H1 (cell line): ENCODE measurements at regions not wholly inside any gene's neighbourhood (a gene's known extent, or its start where the extent isn't known, plus 50 kb on each side); places are given as distances from the start of the nearest gene placed in this dataset.

Experiments
- CTCF ChIA-PET: fragments of 300-600 bp; sonication (Branson Sonifier 250); formaldehyde crosslinking; loops from one replicate; lab custom pipeline; 2021; ENCODE audit not compliant: partially characterized antibody; lab: Charles Lee
- POLR2A ChIA-PET: fragments of 300-600 bp; sonication (Branson Sonifier 250); formaldehyde crosslinking; loops from one replicate; lab custom pipeline; 2021; ENCODE audit warnings: inconsistent platforms; ENCODE audit not compliant: partially characterized antibody; lab: Charles Lee
- DNase-seq, 2 experiments: peaks; one replicate each; pipeline versions ENCODE4 v3.0.0 to v3.0.0-alpha.2; 2010 to 2022; ENCODE audit warnings: low spot score in 2 of 2, low read depth in 1 of 2, mixed read lengths in 1 of 2
- FAIRE-seq: peaks from 2 replicates; lab custom pipeline; 2011; peaks lifted over from hg19 to GRCh38; lab: Jason Lieb, UNC
- H2AFZ ChIP-seq: 2 replicates; pipeline ENCODE4 v1.8.1; 2012; ENCODE audit warnings: low read length, inconsistent platforms
- H2AK5ac ChIP-seq: 2 replicates; pipeline ENCODE4 v1.6.1; 2013; ENCODE audit warnings: low read depth, low read length
- H2BK120ac ChIP-seq: replicated peaks from 2 replicates; pipeline ENCODE3; 2013; ENCODE audit warnings: low read depth, low read length, inconsistent platforms
- H2BK12ac ChIP-seq: 2 replicates; pipeline ENCODE4 v1.6.1; 2013; ENCODE audit warnings: low read depth, low read length
- H2BK15ac ChIP-seq: 2 replicates; pipeline ENCODE4 v1.6.1; 2013; ENCODE audit warnings: low read length
- H2BK20ac ChIP-seq: 2 replicates; pipeline ENCODE4 v1.6.1; 2013; ENCODE audit warnings: low read length
- H2BK5ac ChIP-seq: 2 replicates; pipeline ENCODE4 v1.6.1; 2013; ENCODE audit warnings: low read depth, low read length
- H3K14ac ChIP-seq: 2 replicates; pipeline ENCODE4 v1.6.1; 2013; ENCODE audit warnings: inconsistent platforms; ENCODE audit not compliant: insufficient read length
- H3K18ac ChIP-seq: 2 replicates; pipeline ENCODE4 v1.6.1; 2013; ENCODE audit warnings: low read length; ENCODE audit errors: extremely low read depth
- H3K23ac ChIP-seq: 2 replicates; pipeline ENCODE4 v1.6.1; 2013; ENCODE audit warnings: inconsistent platforms; ENCODE audit not compliant: insufficient read length
- H3K23me2 ChIP-seq: 2 replicates; pipeline ENCODE4 v1.6.1; 2013; ENCODE audit warnings: low read depth, low read length
- H3K27ac ChIP-seq: 2 replicates; pipeline ENCODE4 v1.6.1; 2011; ENCODE audit warnings: low read depth, low read length, inconsistent platforms
- H3K27me3 ChIP-seq, 4 experiments: replicated peaks in 1 of 4; 1 replicate in 1 of 4; 2 replicates in 3 of 4; pipeline versions ENCODE4 v1.6.1 to v1.8.1; 2011 to 2013; ENCODE audit warnings: low read length in 3 of 4, mild to moderate bottlenecking in 3 of 4, inconsistent platforms in 2 of 4, mixed read lengths in 2 of 4, moderate library complexity in 1 of 4; ENCODE audit not compliant: control insufficient read depth in 3 of 4, insufficient read depth in 3 of 4; ENCODE audit errors: extremely low read depth in 1 of 4
- H3K36me3 ChIP-seq, 4 experiments: 2 replicates each; pipeline versions ENCODE4 v1.6.1 to v1.8.1; 2011 to 2013; ENCODE audit warnings: mild to moderate bottlenecking in 4 of 4, low read length in 3 of 4, moderate library complexity in 2 of 4, control low read depth in 1 of 4, inconsistent platforms in 1 of 4; ENCODE audit not compliant: insufficient read depth in 4 of 4, control insufficient read depth in 2 of 4
- H3K4ac ChIP-seq: replicated peaks from 2 replicates; pipeline ENCODE3; 2013; ENCODE audit warnings: low read length, low read depth, mixed read lengths, inconsistent platforms; ENCODE audit not compliant: insufficient read length
- H3K4me1 ChIP-seq, 4 experiments: replicated peaks in 1 of 4; 1 replicate in 1 of 4; 2 replicates in 3 of 4; pipeline versions ENCODE4 v1.6.1 to v1.8.1; 2011 to 2013; ENCODE audit warnings: low read length in 3 of 4, inconsistent platforms in 2 of 4, mixed read lengths in 1 of 4; ENCODE audit not compliant: insufficient read depth in 4 of 4, control insufficient read depth in 3 of 4
- H3K4me2 ChIP-seq, 2 experiments: 2 replicates each; pipeline versions ENCODE4 v1.6.1 to v1.8.1; 2011 to 2013; ENCODE audit warnings: low read depth in 2 of 2, low read length in 2 of 2, control low read depth in 1 of 2, inconsistent platforms in 1 of 2, mild to moderate bottlenecking in 1 of 2; ENCODE audit not compliant: insufficient read depth in 1 of 2
- H3K4me3 ChIP-seq, 4 experiments: fragments of 200-600, 300-600 bp in 1 of 4; sonication (generic), shearing (Covaris generic), sonication (Bioruptor Twin) in 1 of 4; 2 replicates each; pipeline versions ENCODE4 v1.5.1 to v1.8.1; 2011 to 2016; ENCODE audit warnings: low read length in 4 of 4, low read depth in 3 of 4, control low read depth in 2 of 4, inconsistent platforms in 2 of 4, mild to moderate bottlenecking in 2 of 4, mixed read lengths in 1 of 4, moderate library complexity in 1 of 4; ENCODE audit not compliant: insufficient read depth in 2 of 4; ENCODE audit errors: extremely low read depth in 1 of 4
- H3K56ac ChIP-seq: replicated peaks from 2 replicates; pipeline ENCODE3; 2013; ENCODE audit warnings: low read depth, mild to moderate bottlenecking, mixed read lengths, low read length, inconsistent platforms; ENCODE audit not compliant: insufficient read length
- H3K79me1 ChIP-seq: 2 replicates; pipeline ENCODE4 v1.6.1; 2013; ENCODE audit warnings: low read depth, low read length, control low read depth
- H3K79me2 ChIP-seq, 2 experiments: 2 replicates each; pipeline versions ENCODE4 v1.6.1 to v1.8.1; 2012 to 2013; ENCODE audit warnings: low read length in 2 of 2, mild to moderate bottlenecking in 2 of 2, inconsistent platforms in 1 of 2; ENCODE audit not compliant: insufficient read depth in 2 of 2, control insufficient read depth in 1 of 2
- H3K9ac ChIP-seq, 4 experiments: replicated peaks in 1 of 4; 1 replicate in 1 of 4; 2 replicates in 3 of 4; pipeline versions ENCODE4 v1.6.1 to v1.8.1; 2011 to 2013; ENCODE audit warnings: low read depth in 3 of 4, low read length in 3 of 4, control low read depth in 2 of 4, mild to moderate bottlenecking in 2 of 4, moderate library complexity in 2 of 4, inconsistent platforms in 1 of 4; ENCODE audit errors: extremely low read depth in 1 of 4
- H3K9me3 ChIP-seq, 2 experiments: 2 replicates each; pipeline versions ENCODE4 v1.6.1 to v1.8.1; 2012 to 2013; ENCODE audit warnings: mild to moderate bottlenecking in 2 of 2, moderate library complexity in 2 of 2, control low read depth in 1 of 2, inconsistent platforms in 1 of 2, low read depth in 1 of 2, low read length in 1 of 2, mixed read lengths in 1 of 2; ENCODE audit not compliant: insufficient read depth in 2 of 2
- H4K20me1 ChIP-seq, 2 experiments: replicated peaks in 1 of 2; 2 replicates each; pipeline versions ENCODE3 to v1.8.1; 2011 to 2013; ENCODE audit warnings: inconsistent platforms in 2 of 2, low read length in 2 of 2, mild to moderate bottlenecking in 1 of 2; ENCODE audit not compliant: insufficient read depth in 2 of 2, control insufficient read depth in 1 of 2
- H4K5ac ChIP-seq: 2 replicates; pipeline ENCODE4 v1.6.1; 2013; ENCODE audit warnings: low read length, low read depth, mixed read lengths, inconsistent platforms; ENCODE audit not compliant: insufficient read length
- H4K8ac ChIP-seq: 2 replicates; pipeline ENCODE4 v1.8.0; 2013; ENCODE audit warnings: mild to moderate bottlenecking, moderate library complexity, low read length, inconsistent platforms; ENCODE audit not compliant: insufficient read depth; ENCODE audit errors: extremely low read depth
- H4K91ac ChIP-seq: replicated peaks from 2 replicates; pipeline ENCODE3; 2013; ENCODE audit warnings: low read length, mixed read lengths, inconsistent platforms; ENCODE audit not compliant: insufficient read length
- CREB1 ChIP-seq: IDR thresholded peaks from 2 replicates; pipeline ENCODE4 v1.6.1; 2012; ENCODE audit warnings: inconsistent platforms
- EZH2 ChIP-seq: fragments of 200-600 bp; sonication (generic); IDR thresholded peaks from 2 replicates; pipeline ENCODE4 v1.7.1; 2012; ENCODE audit warnings: low read depth, mild to moderate bottlenecking, moderate library complexity, low read length, inconsistent platforms; ENCODE audit not compliant: severe bottlenecking
- FOSL1 ChIP-seq: IDR thresholded peaks from 2 replicates; pipeline ENCODE4 v1.6.1; 2011; ENCODE audit warnings: mild to moderate bottlenecking, low read depth, low read length, moderate library complexity; ENCODE audit not compliant: insufficient read depth
- RXRA ChIP-seq: IDR thresholded peaks from 2 replicates; pipeline ENCODE4 v1.6.1; 2011; ENCODE audit warnings: low read depth, mild to moderate bottlenecking, low read length, moderate library complexity; ENCODE audit not compliant: insufficient read depth
- SAP30 ChIP-seq: fragments of 300-600 bp; sonication (generic); IDR thresholded peaks from 2 replicates; pipeline ENCODE4 v1.7.1; 2012; ENCODE audit warnings: low read length, moderate library complexity, mild to moderate bottlenecking, inconsistent platforms; ENCODE audit not compliant: insufficient read depth, insufficient replicate concordance
- SP4 ChIP-seq: IDR thresholded peaks from 2 replicates; pipeline ENCODE4 v1.6.1; 2012; ENCODE audit warnings: low read length, inconsistent platforms
- SRF ChIP-seq: IDR thresholded peaks from 2 replicates; pipeline ENCODE4 v1.6.1; 2011; ENCODE audit warnings: mild to moderate bottlenecking, low read depth, low read length, moderate library complexity
- SUZ12 ChIP-seq: fragments of 200-600 bp; sonication (generic); IDR thresholded peaks from 2 replicates; pipeline ENCODE4 v1.6.1; 2012; ENCODE audit warnings: mild to moderate bottlenecking, inconsistent platforms, low read length, moderate library complexity, mixed read lengths
- TAF1 ChIP-seq: IDR thresholded peaks from 2 replicates; pipeline ENCODE4 v1.6.1; 2011; ENCODE audit warnings: mild to moderate bottlenecking, low read depth, low read length
- TEAD4 ChIP-seq: IDR thresholded peaks from 2 replicates; pipeline ENCODE4 v1.6.1; 2012; ENCODE audit warnings: low read depth, low read length, inconsistent platforms, mixed read lengths
- YY1 ChIP-seq: IDR thresholded peaks from 2 replicates; pipeline ENCODE4 v1.6.1; 2011; ENCODE audit warnings: low read depth, mild to moderate bottlenecking, low read length
- WGBS, 2 experiments: shearing (Covaris generic) in 1 of 2; methylation state at CpG; one replicate each; pipeline versions ENCODE4 v1.1.6 to v1.1.7; 2013 to 2015; ENCODE audit warnings: low lambda C conversion rate in 2 of 2, mixed read lengths in 2 of 2, inconsistent platforms in 1 of 2, low coverage in 1 of 2, missing lambda C conversion rate in 1 of 2; ENCODE audit not compliant: insufficient replicate concordance in 2 of 2, insufficient coverage in 1 of 2, insufficient read length in 1 of 2; ENCODE audit errors: extremely low coverage in 1 of 2, missing lambda C conversion rate in 1 of 2; 5-methylcytosine and 5-hydroxymethylcytosine counted together
- TF ChIP-seq, protein P1 (sequence below): IDR thresholded peaks from 2 replicates; pipeline ENCODE4 v1.6.1; 2012; ENCODE audit warnings: inconsistent platforms

DNA sequence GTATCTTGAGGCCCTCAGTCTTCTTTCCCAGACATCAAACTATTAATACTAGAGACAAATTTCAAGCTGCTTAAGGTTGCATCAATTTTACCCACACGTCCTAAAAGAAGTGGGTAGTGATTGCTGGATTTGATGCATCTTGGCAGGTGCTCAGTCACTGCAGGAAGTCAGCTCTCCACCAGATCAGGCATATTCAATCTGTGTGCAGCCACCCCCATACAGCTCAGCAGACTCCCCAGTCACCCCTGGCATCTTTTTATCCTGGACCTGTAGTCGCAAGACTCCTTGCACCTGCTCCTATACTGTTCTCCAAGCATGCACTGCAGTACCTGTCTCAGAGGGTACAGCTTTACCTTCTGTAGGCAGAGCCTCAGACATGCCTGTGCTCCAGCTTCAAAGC lies 343.1 kb upstream of the ISX start:
- Histone ChIP-seq H3K4me2 (no peak overlapping the region), H4K8ac (no peak overlapping the region), H3K79me2 (no peaks in the 10 kb centered on the region), H3K27me3 (no peaks in the 10 kb centered on the region), H3K27ac (no peak overlapping the region), H3K23me2 (no peaks in the 10 kb centered on the region), H4K5ac (no peak overlapping the region), H2AK5ac (no peak overlapping the region), H3K9me3 (no peaks in the 10 kb centered on the region), H2BK5ac (no peak overlapping the region), H3K79me1 (no peaks in the 10 kb centered on the region), H2BK15ac (no peak overlapping the region), H3K23ac (no peak overlapping the region), H3K4me3 (no peak overlapping the region), H3K18ac (no peak overlapping the region), H2BK120ac (no peak overlapping the region), H3K9ac (no peak overlapping the region), H3K36me3 (no peaks in the 10 kb centered on the region), H3K4ac (no peak overlapping the region), H3K14ac (no peak overlapping the region), H4K91ac (no peak overlapping the region), H4K20me1 (no peaks in the 10 kb centered on the region), H3K4me1 (no peaks in the 10 kb centered on the region), H3K56ac (no peak overlapping the region), H2BK20ac (no peak overlapping the region), H2AFZ (no peak overlapping the region), H2BK12ac (no peak overlapping the region)
- POLR2A ChIA-PET: no interaction called here
- CTCF ChIA-PET: interaction anchor here (0.9 to 1.5 kb wide), 3 partner anchors 9 to 82 kb away, joined by 3 read pairs; no protein-coding TSS in a partner anchor
- FAIRE-seq (no peak), DNase-seq (no peak)
- 81% methylated on average over 2 of the region's 2 CpGs; no CpG with 5 or more reads in 1 of the 2 experiments for WGBS, 2 experiments
- TF ChIP-seq, protein P1, sequence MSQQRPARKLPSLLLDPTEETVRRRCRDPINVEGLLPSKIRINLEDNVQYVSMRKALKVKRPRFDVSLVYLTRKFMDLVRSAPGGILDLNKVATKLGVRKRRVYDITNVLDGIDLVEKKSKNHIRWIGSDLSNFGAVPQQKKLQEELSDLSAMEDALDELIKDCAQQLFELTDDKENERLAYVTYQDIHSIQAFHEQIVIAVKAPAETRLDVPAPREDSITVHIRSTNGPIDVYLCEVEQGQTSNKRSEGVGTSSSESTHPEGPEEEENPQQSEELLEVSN: no peak
- no peak for TF ChIP-seq EZH2
- no peak for TF ChIP-seq SRF
- TF ChIP-seq RXRA: no peak
- TF ChIP-seq TEAD4: no peak
- TF ChIP-seq SAP30: no peak
- no peak for TF ChIP-seq SP4
- no peak for TF ChIP-seq TAF1
- TF ChIP-seq CREB1: no peak
- no peak for TF ChIP-seq SUZ12
- TF ChIP-seq YY1: no peak
- no peak for TF ChIP-seq FOSL1
